ENCODE measurements at regions not wholly inside any gene's neighbourhood (a gene's known extent, or its start where the extent isn't known, plus 50 kb on each side); places are given as distances from the start of the nearest gene placed in this dataset.

DNA sequence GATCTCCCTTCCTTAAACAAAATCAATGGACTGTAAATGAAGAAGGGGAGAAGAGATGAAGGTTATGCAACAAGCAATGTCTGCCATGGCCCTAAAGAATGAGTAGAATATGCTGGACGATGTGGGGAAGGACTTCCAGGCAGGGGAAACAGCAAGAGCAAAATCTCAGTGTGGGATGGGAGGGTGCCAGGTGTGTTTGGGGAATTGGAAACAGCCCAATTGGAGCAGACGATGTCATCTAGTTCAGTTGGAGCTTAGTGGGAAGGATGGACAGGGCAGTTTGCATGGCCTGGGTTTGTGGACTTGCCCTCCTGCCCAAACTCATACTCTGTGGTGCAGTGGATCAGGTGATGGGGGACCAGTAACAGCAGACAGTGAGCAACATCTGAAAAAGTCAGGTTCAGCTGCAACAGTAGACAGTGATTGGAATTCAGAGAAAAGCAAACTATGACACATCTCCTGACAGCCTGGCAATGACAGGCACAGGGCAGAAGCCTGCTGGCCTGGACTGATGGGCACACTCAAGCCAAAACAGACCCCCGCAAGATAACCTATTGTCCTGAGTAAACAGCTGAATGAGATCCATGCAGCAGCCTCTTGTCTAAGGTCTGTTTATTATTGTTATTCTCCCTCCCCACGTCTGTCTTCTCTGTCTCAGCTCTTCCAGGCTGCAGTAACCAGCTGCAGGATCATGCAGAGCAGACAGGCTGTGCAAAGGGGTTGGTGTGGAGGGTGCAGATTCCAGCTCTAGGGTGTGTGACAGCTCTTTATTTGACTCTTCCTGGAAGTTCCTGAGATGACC lies 50.5 kb upstream of the PRELP start (continued):
- TF ChIP-seq SIX5 (IDR thresholded peaks at IDR 0.05; ENCODE audit: borderline replicate concordance in 1 of 2, insufficient read depth in 1 of 2, low read depth in 1 of 2, low read length in 2 of 2): no peak
- no peak for TF ChIP-seq STAG1 (CRISPR knock-in tag; IDR thresholded peaks at IDR 0.05; ENCODE audit: borderline replicate concordance)
- TF ChIP-seq CBFA2T2 (conservative IDR thresholded peaks at IDR 0.05): no peak
- TF ChIP-seq ZNF445 (CRISPR knock-in tag; IDR thresholded peaks at IDR 0.05; ENCODE audit: low read depth): no peak

DNA sequence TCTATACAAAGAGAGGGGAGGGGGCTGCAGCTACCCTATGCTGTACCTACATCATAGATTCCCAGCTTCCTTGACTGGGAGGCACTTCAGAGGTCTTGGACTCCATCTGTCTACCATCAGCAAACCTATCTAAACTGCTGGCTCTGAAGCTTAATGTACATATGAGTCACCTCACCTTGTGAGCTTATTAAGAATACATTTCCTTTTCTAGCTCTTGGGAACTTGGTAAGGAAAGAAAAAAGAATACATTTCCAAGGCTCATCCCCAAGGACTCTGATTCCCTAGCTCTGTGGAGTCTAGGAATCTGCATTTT lies 50.0 kb upstream of the PRELP start:
- POLR2A ChIA-PET: interaction anchor here (0.6 to 1.2 kb wide), 2 partner anchors 15 to 42 kb away, joined by 3 to 5 read pairs; no protein-coding TSS in a partner anchor

More for the DNA sequence above, 50.0 kb upstream of the PRELP start:
- no peak for FAIRE-seq
- H3K4me2 ChIP-seq (ENCODE audit: insufficient read depth, low read length): no peak overlapping the region
- no peak overlapping the region for H2AFZ ChIP-seq (ENCODE audit: low read depth, low read length)
- BruUV-seq (replicated peaks): no TSS peak
- no peak for ATAC-seq
- no peaks in the 10 kb centered on the region for H3K9me3 ChIP-seq (replicated peaks; ENCODE audit: control insufficient read depth, insufficient read depth, low read depth, low read length)
- no peaks in the 10 kb centered on the region for H3K4me1 ChIP-seq (replicated peaks in 1 of 2; ENCODE audit: control insufficient read depth in 2 of 2, insufficient read depth in 2 of 2, low read length in 2 of 2)
- no peak for DNase-seq (ENCODE audit: extremely low read depth in 1 of 4, low spot score in 3 of 4)
- no peaks in the 10 kb centered on the region for H4K20me1 ChIP-seq (replicated peaks; ENCODE audit: control insufficient read depth, insufficient read depth, low read length)
- no peaks in the 10 kb centered on the region for H3K79me2 ChIP-seq (ENCODE audit: control insufficient read depth, insufficient read depth, low read length)
- H3K4me3 ChIP-seq: no peak overlapping the region
- no peaks in the 10 kb centered on the region for H3K9me1 ChIP-seq (ENCODE audit: control insufficient read depth, insufficient read depth, low read length)
- in situ Hi-C loops (cut with MboI): no loop called here
- no peaks in the 10 kb centered on the region for H3K36me3 ChIP-seq (ENCODE audit: control insufficient read depth, insufficient read depth, low read length)
- H3K27me3 ChIP-seq (ENCODE audit: control insufficient read depth in 2 of 2, insufficient read depth in 2 of 2, low read length in 2 of 2): peaks cover 17 to 47% of the 10 kb centered on the region in 2 experiments; a peak in 4 of 5 replicates
- intact Hi-C loops (cut with micrococcal nuclease): no loop called here
- CTCF ChIA-PET (ENCODE audit: low intra/inter-chr PET ratio): no interaction called here
- TF ChIP-seq ATF7 (IDR thresholded peaks at IDR 0.05): no peak
- TF ChIP-seq, protein P1, sequence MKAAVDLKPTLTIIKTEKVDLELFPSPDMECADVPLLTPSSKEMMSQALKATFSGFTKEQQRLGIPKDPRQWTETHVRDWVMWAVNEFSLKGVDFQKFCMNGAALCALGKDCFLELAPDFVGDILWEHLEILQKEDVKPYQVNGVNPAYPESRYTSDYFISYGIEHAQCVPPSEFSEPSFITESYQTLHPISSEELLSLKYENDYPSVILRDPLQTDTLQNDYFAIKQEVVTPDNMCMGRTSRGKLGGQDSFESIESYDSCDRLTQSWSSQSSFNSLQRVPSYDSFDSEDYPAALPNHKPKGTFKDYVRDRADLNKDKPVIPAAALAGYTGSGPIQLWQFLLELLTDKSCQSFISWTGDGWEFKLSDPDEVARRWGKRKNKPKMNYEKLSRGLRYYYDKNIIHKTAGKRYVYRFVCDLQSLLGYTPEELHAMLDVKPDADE (conservative IDR thresholded peaks at IDR 0.05; ENCODE audit: control insufficient read depth, low read depth, low read length): no peak
- TF ChIP-seq SMAD3 (CRISPR knock-in tag; conservative IDR thresholded peaks at IDR 0.05): no peak
- no peak for TF ChIP-seq HNRNPK (IDR thresholded peaks at IDR 0.05; ENCODE audit: low read depth, low read length, poor library complexity, severe bottlenecking)
- TF ChIP-seq EGR1 (conservative IDR thresholded peaks at IDR 0.05): no peak
- no peak overlapping the region for H3K9ac ChIP-seq (ENCODE audit: insufficient read depth in 1 of 2, low read depth in 2 of 2, low read length in 2 of 2)
- no peak overlapping the region for H3K27ac ChIP-seq (ENCODE audit: extremely low read depth, low read depth, low read length)
